ENCODE measurements at regions not wholly inside any gene's neighbourhood (a gene's known extent, or its start where the extent isn't known, plus 50 kb on each side); places are given as distances from the start of the nearest gene placed in this dataset.

GRCh38 chr6:6711832-6712448 is 123.4 kb downstream of the LY86 start:
- no peaks in the 10 kb centered on the region for H3K9me3 ChIP-seq (ENCODE audit: low read depth)
- H3K27me3 ChIP-seq = no peaks in the 10 kb centered on the region
- H3K27ac ChIP-seq = no peak overlapping the region
- Mint-ChIP-seq H3K4me3 (no peak overlapping the region), H3K4me1 (peaks cover 26% of the 10 kb centered on the region), H3K27me3 (ENCODE audit: insufficient read depth, low read depth) (peaks cover 7% of the 10 kb centered on the region), H3K9me3 (no peaks in the 10 kb centered on the region), H3K36me3 (no peaks in the 10 kb centered on the region), H3K27ac (no peak overlapping the region)
- no peak overlapping the region for H3K4me3 ChIP-seq
- no peaks in the 10 kb centered on the region for H3F3A ChIP-seq (ENCODE audit: low read depth)
- H3K4me1 ChIP-seq = peaks cover 9% of the 10 kb centered on the region
- no peak for DNase-seq (ENCODE audit: low spot score)
- H3K4me2 ChIP-seq = no peak overlapping the region
- no peaks in the 10 kb centered on the region for H4K20me1 ChIP-seq (ENCODE audit: low read depth)
- H3K79me2 ChIP-seq (ENCODE audit: low read depth) = no peaks in the 10 kb centered on the region
- H3K9ac ChIP-seq = no peak overlapping the region
- no peak overlapping the region for H2AFZ ChIP-seq (replicated peaks)
- TF ChIP-seq CTCF (IDR thresholded peaks at IDR 0.05) (no peak), EZH2phosphoT487 (IDR thresholded peaks at IDR 0.05) (no peak), EZH2 (IDR thresholded peaks at IDR 0.05) (no peak)
- no peaks in the 10 kb centered on the region for H3K36me3 ChIP-seq

DNA sequence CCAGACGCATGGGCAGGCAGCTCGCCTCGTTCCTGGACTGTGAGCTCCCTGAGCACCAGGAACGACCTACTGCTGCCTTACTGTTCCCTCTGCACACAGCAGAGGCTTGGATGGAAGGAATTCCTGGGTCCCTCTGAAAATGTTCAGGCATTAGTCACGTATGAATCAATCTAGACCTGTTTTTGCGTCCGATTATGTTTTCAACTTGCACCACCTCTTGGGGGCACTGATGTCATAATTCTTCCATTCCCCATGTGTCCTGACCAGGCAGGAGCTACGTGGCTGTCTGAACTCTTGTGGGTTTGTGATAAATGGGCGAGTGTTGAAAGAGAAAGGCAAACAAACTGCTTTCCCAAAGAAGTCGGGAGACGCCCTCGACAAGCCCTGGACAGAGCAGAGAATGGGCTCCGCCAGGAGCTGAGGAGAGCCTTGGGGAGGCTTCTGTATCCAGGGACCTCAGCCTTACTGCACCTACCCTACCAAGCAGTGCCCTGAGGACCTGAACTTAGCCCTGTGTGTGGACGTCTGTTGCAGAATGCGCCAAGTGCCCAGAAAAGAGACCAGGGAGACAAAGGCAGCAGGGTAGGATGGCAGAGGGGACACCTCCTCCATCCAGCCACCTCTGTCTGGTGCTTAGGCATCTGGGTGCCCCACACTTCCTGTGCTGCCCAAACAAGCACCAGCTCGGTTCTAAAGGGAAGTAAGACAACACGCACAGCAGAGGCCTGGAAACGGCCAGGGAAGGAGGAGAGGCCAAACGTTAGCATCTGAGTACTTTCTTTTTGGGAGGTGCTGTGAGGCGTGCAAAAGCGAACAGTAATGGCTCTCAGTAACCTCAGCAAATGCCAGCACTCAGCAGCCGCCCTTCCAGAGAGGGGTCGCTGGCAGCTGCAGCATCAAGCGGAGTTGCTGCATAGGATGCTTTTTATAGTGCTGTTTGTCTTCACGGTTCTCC is 124.2 kb downstream of the LY86 start:
- Histone ChIP-seq H2AFZ (replicated peaks) (peak overlapping the region; percentile 50), H3K9me3 (ENCODE audit: low read depth) (no peaks in the 10 kb centered on the region), H3K36me3 (no peaks in the 10 kb centered on the region), H3K79me2 (ENCODE audit: low read depth) (no peaks in the 10 kb centered on the region), H3K4me1 (peaks cover 9% of the 10 kb centered on the region), H4K20me1 (ENCODE audit: low read depth) (no peaks in the 10 kb centered on the region), H3K27me3 (no peaks in the 10 kb centered on the region), H3K9ac (no peak overlapping the region), H3K27ac (no peak overlapping the region), H3K4me2 (no peak overlapping the region), H3K4me3 (no peak overlapping the region), H3F3A (ENCODE audit: low read depth) (no peaks in the 10 kb centered on the region)
- no peak for TF ChIP-seq CTCF (IDR thresholded peaks at IDR 0.05)
- TF ChIP-seq EZH2 (IDR thresholded peaks at IDR 0.05) = no peak
- TF ChIP-seq EZH2phosphoT487 (IDR thresholded peaks at IDR 0.05) = no peak
- no peak overlapping the region for H3K27ac Mint-ChIP-seq
- no peaks in the 10 kb centered on the region for H3K36me3 Mint-ChIP-seq
- no peaks in the 10 kb centered on the region for H3K9me3 Mint-ChIP-seq
- H3K4me1 Mint-ChIP-seq = peaks cover 26% of the 10 kb centered on the region
- peak overlapping the region; percentile 10 for H3K4me3 Mint-ChIP-seq
- no peak for DNase-seq (ENCODE audit: low spot score)
- H3K27me3 Mint-ChIP-seq (ENCODE audit: insufficient read depth, low read depth) = peaks cover 7% of the 10 kb centered on the region

- H3K36me3 Mint-ChIP-seq = no peaks in the 10 kb centered on the region
- H3K27me3 Mint-ChIP-seq (ENCODE audit: insufficient read depth, low read depth) = peaks cover 7% of the 10 kb centered on the region
- no peak overlapping the region for H3K4me3 Mint-ChIP-seq
- no peak for DNase-seq (ENCODE audit: low spot score)
- Histone ChIP-seq H3K9me3 (ENCODE audit: low read depth) (no peaks in the 10 kb centered on the region), H4K20me1 (ENCODE audit: low read depth) (no peaks in the 10 kb centered on the region), H3K4me1 (peaks cover 9% of the 10 kb centered on the region), H3K79me2 (ENCODE audit: low read depth) (no peaks in the 10 kb centered on the region), H3K27ac (no peak overlapping the region), H3K9ac (no peak overlapping the region), H3K36me3 (no peaks in the 10 kb centered on the region), H2AFZ (replicated peaks) (no peak overlapping the region), H3K27me3 (no peaks in the 10 kb centered on the region), H3F3A (ENCODE audit: low read depth) (no peaks in the 10 kb centered on the region), H3K4me3 (no peak overlapping the region), H3K4me2 (no peak overlapping the region)
- TF ChIP-seq EZH2 (IDR thresholded peaks at IDR 0.05) = no peak
- no peak for TF ChIP-seq CTCF (IDR thresholded peaks at IDR 0.05)
- TF ChIP-seq EZH2phosphoT487 (IDR thresholded peaks at IDR 0.05) = no peak
- H3K27ac Mint-ChIP-seq = no peak overlapping the region
- peaks cover 26% of the 10 kb centered on the region for H3K4me1 Mint-ChIP-seq
- H3K9me3 Mint-ChIP-seq = no peaks in the 10 kb centered on the region
Observed at GRCh38 chr6:6713657-6714056, 125.1 kb downstream of the LY86 start.

Data from neural progenitor cell (in vitro differentiated cells).